AG09319 (cell line): ENCODE measurements at regions not wholly inside any gene's neighbourhood (a gene's known extent, or its start where the extent isn't known, plus 50 kb on each side); places are given as distances from the start of the nearest gene placed in this dataset.

ENCODE experiments used
- DNase-seq: peaks from one replicate; pipeline ENCODE4 v3.0.0-alpha.2; 2010; ENCODE audit warnings: low read depth; ENCODE audit errors: extremely low read depth
- CTCF ChIP-seq: IDR thresholded peaks from 2 replicates; pipeline ENCODE4 v1.5.1; 2011; ENCODE audit warnings: low read depth, mild to moderate bottlenecking, inconsistent platforms, low read length, moderate library complexity

DNA sequence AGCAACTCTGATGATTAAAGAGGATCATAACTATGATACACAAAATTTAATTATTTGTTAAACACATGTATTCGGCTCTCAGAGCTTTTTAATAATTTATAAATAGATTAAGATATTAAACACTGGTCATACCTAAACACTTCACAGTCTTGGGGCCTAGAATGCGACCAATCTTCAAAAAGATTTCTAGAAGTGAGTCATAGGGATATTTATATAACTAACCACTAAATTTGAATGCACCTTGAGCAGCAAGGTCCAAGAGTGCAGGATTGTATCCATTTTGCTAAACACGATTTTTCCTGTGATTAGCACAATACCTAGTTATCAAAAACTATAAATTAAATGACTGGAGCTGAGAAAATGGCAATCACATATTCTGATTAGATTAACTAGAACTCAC, 709.3 kb downstream of the EPHA7 start:
- DNase-seq: no peak
- TF ChIP-seq CTCF: no peak

DNA sequence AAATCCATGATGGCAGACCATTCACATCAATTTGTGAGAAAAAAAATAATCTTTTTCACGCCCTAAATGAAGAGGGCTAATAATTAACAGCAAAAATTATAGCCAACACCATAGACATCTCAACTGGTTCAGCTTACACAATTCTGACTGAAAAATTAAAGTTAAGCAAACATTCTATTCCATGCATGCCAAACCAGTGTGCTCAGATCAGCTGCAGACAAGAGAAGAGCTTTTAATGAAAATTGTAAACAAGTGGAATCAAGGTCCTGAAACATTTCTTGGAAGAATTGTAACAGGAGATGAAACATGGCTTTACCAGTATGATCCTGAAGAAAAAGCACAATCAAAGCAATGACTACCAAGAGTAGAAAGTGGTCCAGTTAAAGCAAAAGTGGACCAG, 710.4 kb downstream of the EPHA7 start:
- TF ChIP-seq CTCF: no peak
- no peak for DNase-seq

DNA sequence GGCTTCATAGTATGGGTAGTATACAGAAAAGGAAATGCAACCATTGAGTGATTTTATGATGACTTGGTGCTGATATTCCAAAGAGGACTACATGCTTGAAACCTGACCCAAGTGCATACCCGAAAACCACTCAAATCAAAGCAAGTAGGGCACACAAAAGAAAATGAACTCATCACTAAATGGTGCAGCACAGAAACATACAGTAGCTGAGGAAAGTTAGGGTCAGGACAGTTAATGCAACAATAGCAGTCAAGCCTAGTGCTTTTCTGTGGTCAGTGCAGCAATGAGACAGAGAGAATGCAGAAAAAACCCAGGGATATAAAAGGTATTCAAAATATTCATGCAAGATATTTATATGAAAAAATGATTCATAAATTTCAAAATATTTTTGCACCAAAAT, 711.1 kb downstream of the EPHA7 start:
- DNase-seq: no peak
- TF ChIP-seq CTCF: no peak

DNA sequence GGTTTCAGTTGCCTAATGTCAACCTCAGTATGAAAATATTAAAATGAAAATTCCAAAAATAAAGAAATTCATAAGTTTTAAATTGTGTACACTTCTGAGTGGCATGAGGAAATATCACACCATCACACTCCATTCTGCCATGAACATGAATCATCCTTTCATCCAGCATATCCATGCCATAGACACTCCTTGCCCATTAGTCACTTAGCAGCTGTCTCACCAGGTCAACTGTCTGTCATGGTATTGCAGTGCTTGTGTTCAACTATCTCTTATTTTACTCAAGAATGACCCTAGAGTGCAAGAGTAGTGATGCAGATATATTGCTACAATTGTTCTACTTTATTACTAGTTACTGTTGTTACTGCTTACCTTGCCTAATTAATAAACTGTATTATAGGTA, 712.4 kb downstream of the EPHA7 start:
- DNase-seq: no peak
- TF ChIP-seq CTCF: no peak

GRCh38 chr6:92701425-92702096, 717.8 kb downstream of the EPHA7 start:
- no peak for TF ChIP-seq CTCF
- no peak for DNase-seq

DNA sequence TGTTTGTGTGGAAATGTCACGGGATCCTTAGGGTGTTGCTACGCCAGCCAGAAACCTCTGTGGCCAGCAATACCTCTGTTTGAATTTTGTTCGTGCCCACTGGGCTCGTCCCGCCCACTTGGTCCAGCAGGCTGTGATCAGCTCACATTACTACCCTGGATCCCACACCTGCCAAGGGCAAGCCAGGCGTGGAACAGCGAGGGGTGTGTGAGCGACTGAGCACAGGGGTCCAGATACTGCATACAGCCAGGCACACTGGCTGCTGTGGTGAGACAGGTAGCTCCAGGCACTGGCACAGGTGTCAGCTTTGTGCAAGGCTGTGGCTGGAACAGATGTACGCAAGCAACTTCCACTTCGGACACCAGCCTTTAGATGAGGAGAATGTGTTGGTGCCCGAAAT, 718.9 kb downstream of the EPHA7 start:
- DNase-seq: no peak
- no peak for TF ChIP-seq CTCF

DNA sequence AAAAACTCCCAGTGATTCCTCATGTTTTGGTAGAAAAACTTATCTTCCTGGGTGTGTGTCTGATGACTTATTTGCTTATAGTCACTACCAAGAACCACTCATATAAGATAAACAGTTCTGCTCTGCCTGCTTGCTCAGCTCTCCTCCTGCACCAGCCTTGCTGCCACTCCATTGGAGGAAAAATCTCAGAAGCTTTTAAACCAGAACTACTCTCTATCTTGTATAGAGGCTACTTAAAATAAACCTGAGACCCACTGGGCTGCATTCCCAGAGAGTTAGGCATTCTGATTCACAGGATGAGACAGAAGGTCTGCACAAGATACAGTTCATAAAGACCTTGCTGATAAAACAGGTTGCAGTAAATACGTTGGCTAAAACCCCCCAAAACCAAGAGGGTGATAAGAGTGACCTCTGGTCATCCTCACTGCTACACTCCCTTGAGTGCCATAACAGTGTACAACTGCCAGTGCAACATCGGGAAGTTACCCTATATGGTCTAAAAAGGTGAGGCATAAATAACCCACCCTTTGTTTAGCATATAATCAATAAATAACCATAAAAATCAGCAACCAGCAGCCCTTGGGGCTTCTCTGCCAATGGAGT, 728.3 kb downstream of the EPHA7 start:
- no peak for DNase-seq
- TF ChIP-seq CTCF: no peak
